NB4 (cell line): ENCODE measurements at regions not wholly inside any gene's neighbourhood (a gene's known extent, or its start where the extent isn't known, plus 50 kb on each side); places are given as distances from the start of the nearest gene placed in this dataset.

ENCODE experiments used
- DNase-seq: peaks from one replicate; pipeline ENCODE4 v3.0.0; 2010; ENCODE audit warnings: low read depth
- H3K4me3 ChIP-seq: one replicate; pipeline ENCODE4 v1.5.1; 2011; ENCODE audit warnings: mild to moderate bottlenecking, low read depth, low read length, moderate library complexity
- CTCF ChIP-seq: IDR thresholded peaks from one replicate; pipeline ENCODE4 v1.5.1; 2012; ENCODE audit warnings: low read depth, low read length
- MAX ChIP-seq: IDR thresholded peaks from 2 replicates; pipeline ENCODE4 v1.6.1; 2011; ENCODE audit warnings: low read depth, low read length
- MYC ChIP-seq: IDR thresholded peaks from 2 replicates; pipeline ENCODE4 v1.6.1; 2011; ENCODE audit warnings: low read depth, low read length
- POLR2A ChIP-seq: IDR thresholded peaks from 2 replicates; pipeline ENCODE4 v1.6.1; 2011; ENCODE audit warnings: mild to moderate bottlenecking; ENCODE audit not compliant: insufficient read length; ENCODE audit errors: extremely low read depth

DNA sequence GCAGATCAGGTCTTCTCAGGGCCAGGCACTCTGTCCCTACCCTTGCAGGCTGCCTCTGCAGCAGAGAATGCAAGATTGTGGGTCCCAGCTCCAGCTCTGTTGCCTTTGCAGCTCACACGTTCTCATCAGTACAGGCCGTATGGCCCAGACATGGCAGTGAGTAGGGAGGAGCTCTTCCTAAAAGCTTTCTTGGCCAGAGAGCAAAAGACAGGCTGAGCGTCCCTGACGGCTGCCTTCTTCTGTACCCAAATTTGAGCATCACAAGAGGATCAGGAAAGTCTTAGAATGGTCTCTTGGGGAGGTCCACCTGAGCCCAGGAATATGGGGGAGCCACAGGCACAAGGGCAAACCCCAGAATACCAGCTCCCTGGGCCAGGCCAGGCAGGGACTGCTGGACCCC, 266.3 kb upstream of the ZMIZ1 start:
- no peak for DNase-seq
- no peak for TF ChIP-seq MYC
- no peak for TF ChIP-seq CTCF
- TF ChIP-seq MAX: no peak
- no peak for TF ChIP-seq POLR2A
- no peak overlapping the region for H3K4me3 ChIP-seq

DNA sequence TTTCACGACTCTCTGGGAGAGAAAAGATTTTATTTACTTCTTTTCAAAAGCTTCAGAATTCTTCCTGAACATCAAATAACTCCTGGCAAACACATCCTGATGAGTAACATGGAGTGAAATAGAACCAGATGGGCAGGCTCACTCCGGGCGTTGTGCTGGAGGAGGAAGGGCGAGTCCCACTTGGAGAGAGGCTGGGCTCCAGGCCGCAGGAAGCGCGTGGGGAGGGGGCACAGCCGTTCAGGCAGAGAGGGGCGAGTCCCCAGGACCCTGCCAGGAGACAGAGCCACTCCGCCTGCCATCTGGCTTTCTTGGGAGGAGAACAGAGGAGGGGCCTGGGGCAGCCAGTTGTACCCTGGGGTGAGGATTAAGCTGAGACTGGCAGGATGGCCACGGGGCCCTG, 265.9 kb upstream of the ZMIZ1 start:
- no peak for DNase-seq
- H3K4me3 ChIP-seq: no peak overlapping the region
- TF ChIP-seq CTCF: no peak
- no peak for TF ChIP-seq MAX
- no peak for TF ChIP-seq POLR2A
- TF ChIP-seq MYC: no peak

GRCh38 chr10:78803710-78804109, 265.1 kb upstream of the ZMIZ1 start:
- H3K4me3 ChIP-seq: no peak overlapping the region
- DNase-seq: no peak
- TF ChIP-seq POLR2A (no peak), MAX (no peak), CTCF (no peak), MYC (no peak)

DNA sequence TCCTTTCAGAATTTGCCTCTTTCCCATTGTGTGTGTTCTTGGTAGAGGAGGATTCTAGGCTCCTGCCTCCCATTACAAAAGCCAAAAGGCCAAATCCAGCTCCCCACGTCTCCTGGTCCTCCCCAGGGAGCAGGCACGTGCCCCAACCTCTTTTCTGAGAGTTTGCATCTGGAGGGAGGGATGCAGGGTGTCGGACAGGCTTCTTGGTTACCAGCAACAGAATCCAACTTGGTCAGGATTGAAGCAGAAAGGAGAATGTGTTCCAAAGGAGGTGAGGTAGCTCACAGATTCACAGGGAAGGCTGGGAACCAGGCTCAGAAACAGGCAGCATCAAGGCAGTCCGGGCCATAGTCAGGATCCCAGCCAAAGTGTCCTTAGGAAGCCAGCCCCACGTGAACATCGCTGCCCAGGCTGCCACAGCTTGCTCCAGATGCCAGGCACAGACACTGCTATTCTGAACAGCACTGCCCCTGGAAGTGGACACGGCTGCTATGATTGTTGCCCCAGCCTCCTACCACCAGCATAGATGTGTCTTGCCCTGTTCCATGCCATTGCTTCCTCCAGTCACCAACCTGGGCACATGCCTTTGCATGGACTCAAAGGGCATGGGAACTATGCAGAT, 264.2 kb upstream of the ZMIZ1 start:
- H3K4me3 ChIP-seq: no peak overlapping the region
- DNase-seq: no peak
- TF ChIP-seq POLR2A: no peak
- TF ChIP-seq MYC: no peak
- TF ChIP-seq MAX: no peak
- TF ChIP-seq CTCF: no peak

DNA sequence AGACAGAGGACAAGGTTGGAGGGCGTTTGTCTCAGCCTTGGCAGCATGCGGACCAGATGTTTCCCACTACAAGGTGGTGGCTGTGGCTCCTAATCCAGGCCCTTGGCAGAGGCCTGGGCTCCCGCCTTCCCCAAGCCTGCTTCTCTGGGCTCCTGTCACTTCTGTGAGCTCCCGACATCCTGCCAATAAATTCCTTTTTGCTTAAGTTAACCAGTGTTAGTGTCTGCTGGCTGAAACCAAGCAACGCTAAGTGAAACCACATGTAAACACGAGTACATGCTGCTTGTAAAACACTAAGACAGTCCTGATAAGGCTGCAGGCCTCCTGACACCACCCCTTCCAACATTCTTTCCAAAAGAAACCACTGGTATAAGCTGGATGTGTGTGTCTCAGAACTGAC, 263.6 kb upstream of the ZMIZ1 start:
- no peak for TF ChIP-seq MYC
- no peak for TF ChIP-seq POLR2A
- no peak for TF ChIP-seq MAX
- no peak for TF ChIP-seq CTCF
- H3K4me3 ChIP-seq: no peak overlapping the region
- DNase-seq: no peak
